HEK293 (cell line): ENCODE measurements at regions not wholly inside any gene's neighbourhood (a gene's known extent, or its start where the extent isn't known, plus 50 kb on each side); places are given as distances from the start of the nearest gene placed in this dataset.

Experiments
- CTCF ChIA-PET: fragments of 350-600 bp; formaldehyde crosslinking; extraction: SDS; loops from one replicate; lab custom pipeline; 2021; ENCODE audit warnings: antibody characterized with exemption; lab: Yijun Ruan, JAX
- POLR2A ChIA-PET: fragments of 300-600 bp; formaldehyde crosslinking; extraction: SDS; loops from one replicate; lab custom pipeline; 2020; ENCODE audit warnings: antibody characterized with exemption, inconsistent platforms; lab: Yijun Ruan, JAX
- H3K27ac ChIP-seq: fragments of 200-500 bp; sonication (Bioruptor generic); 2 replicates; pipeline ENCODE4 v1.5.1; 2014; ENCODE audit warnings: low read depth, low read length, control low read depth, inconsistent platforms; ENCODE audit errors: extremely low read depth
- H3K36me3 ChIP-seq, 2 experiments: fragments of 200-500 bp in 1 of 2; sonication (Bioruptor generic) in 1 of 2; 1 replicate in 1 of 2; 2 replicates in 1 of 2; pipeline ENCODE4 v1.5.1; 2014 to 2017; ENCODE audit warnings: inconsistent platforms in 2 of 2, low read length in 2 of 2; ENCODE audit not compliant: control insufficient read depth in 2 of 2, insufficient read depth in 1 of 2
- H3K4me1 ChIP-seq: fragments of 200-500 bp; sonication (Bioruptor generic); 2 replicates; pipeline ENCODE4 v1.5.1; 2014; ENCODE audit warnings: mild to moderate bottlenecking, low read length, inconsistent platforms; ENCODE audit not compliant: control insufficient read depth, insufficient read depth
- H3K4me3 ChIP-seq: 2 replicates; pipeline ENCODE4 v1.5.1; 2011; ENCODE audit warnings: low read depth, mild to moderate bottlenecking, control low read depth, low read length, moderate library complexity
- H3K9me3 ChIP-seq: fragments of 200-500 bp; sonication (Bioruptor generic); 2 replicates; pipeline ENCODE4 v1.5.1; 2014; ENCODE audit warnings: low read depth, low read length, inconsistent platforms; ENCODE audit not compliant: control insufficient read depth, insufficient read depth
- EGR2 ChIP-seq: fragments of 450-650 bp; formaldehyde crosslinking; IDR thresholded peaks from 2 replicates; pipeline ENCODE4 v1.5.1; 2016; ENCODE audit warnings: low read depth, missing biosample characterization, missing genetic modification characterization
- GLI2 ChIP-seq: fragments of 450-650 bp; formaldehyde crosslinking; IDR thresholded peaks from 2 replicates; pipeline ENCODE4; 2017; ENCODE audit warnings: missing biosample characterization, missing genetic modification characterization, low read depth, borderline replicate concordance
- HOXD13 ChIP-seq: sonication (generic); formaldehyde crosslinking; IDR thresholded peaks from 2 replicates; pipeline ENCODE4 v1.8.0; 2022; ENCODE audit warnings: missing genetic modification reagents, borderline replicate concordance
- KLF8 ChIP-seq: fragments of 450-650 bp; formaldehyde crosslinking; IDR thresholded peaks from 2 replicates; pipeline ENCODE4 v1.5.1; 2016; ENCODE audit warnings: missing biosample characterization, missing genetic modification characterization
- MYNN ChIP-seq: fragments of 450-650 bp; formaldehyde crosslinking; IDR thresholded peaks from 2 replicates; pipeline ENCODE4 v1.5.1; 2016; ENCODE audit warnings: missing biosample characterization, missing genetic modification characterization, borderline replicate concordance
- REPIN1 ChIP-seq: fragments of 450-650 bp; formaldehyde crosslinking; IDR thresholded peaks from 2 replicates; pipeline ENCODE4 v1.5.1; 2017; ENCODE audit warnings: missing biosample characterization, missing genetic modification characterization, low read depth
- SCRT2 ChIP-seq: fragments of 450-650 bp; formaldehyde crosslinking; IDR thresholded peaks from 2 replicates; pipeline ENCODE4 v1.5.1; 2016; ENCODE audit warnings: missing biosample characterization, missing genetic modification characterization
- SP7 ChIP-seq: fragments of 450-650 bp; formaldehyde crosslinking; IDR thresholded peaks from 2 replicates; pipeline ENCODE4 v1.5.1; 2016; ENCODE audit warnings: missing biosample characterization, missing genetic modification characterization
- ZNF175 ChIP-seq: fragments of 450-650 bp; formaldehyde crosslinking; IDR thresholded peaks from 2 replicates; pipeline ENCODE4 v1.5.1; 2016; ENCODE audit warnings: missing biosample characterization, missing genetic modification characterization
- ZNF266 ChIP-seq: fragments of 450-650 bp; formaldehyde crosslinking; IDR thresholded peaks from 2 replicates; pipeline ENCODE4 v1.5.1; 2016; ENCODE audit warnings: missing biosample characterization, missing genetic modification characterization, low read depth
- ZNF274 ChIP-seq, 2 experiments: fragments of 200-500 bp in 1 of 2; fragments of 450-650 bp in 1 of 2; sonication (Bioruptor generic) in 1 of 2; formaldehyde crosslinking in 1 of 2; IDR thresholded peaks; 2 replicates each; pipeline versions ENCODE4 v1.5.1 to v1.6.1; 2014 to 2016; ENCODE audit warnings: borderline replicate concordance in 1 of 2, inconsistent platforms in 1 of 2, low read length in 1 of 2, missing biosample characterization in 1 of 2, missing genetic modification characterization in 1 of 2
- ZNF404 ChIP-seq: fragments of 450-650 bp; formaldehyde crosslinking; IDR thresholded peaks from 2 replicates; pipeline ENCODE4 v1.5.1; 2017; ENCODE audit warnings: missing biosample characterization, missing genetic modification characterization
- ZNF426 ChIP-seq: fragments of 450-650 bp; formaldehyde crosslinking; IDR thresholded peaks from 2 replicates; pipeline ENCODE4 v1.5.1; 2017; ENCODE audit warnings: missing biosample characterization, missing genetic modification characterization, mild to moderate bottlenecking, inconsistent platforms, moderate library complexity
- ZNF433 ChIP-seq: fragments of 450-650 bp; formaldehyde crosslinking; IDR thresholded peaks from 2 replicates; pipeline ENCODE4 v1.5.1; 2016; ENCODE audit warnings: missing biosample characterization, missing genetic modification characterization, low read depth
- ZNF548 ChIP-seq: fragments of 450-650 bp; formaldehyde crosslinking; IDR thresholded peaks from 2 replicates; pipeline ENCODE4 v1.5.1; 2016; ENCODE audit warnings: missing biosample characterization, missing genetic modification characterization
- ZNF549 ChIP-seq: fragments of 450-650 bp; IDR thresholded peaks from 2 replicates; pipeline ENCODE4 v1.5.1; 2018; ENCODE audit warnings: missing biosample characterization, missing genetic modification characterization, mild to moderate bottlenecking, inconsistent platforms, moderate library complexity
- ZNF624 ChIP-seq: fragments of 450-650 bp; formaldehyde crosslinking; IDR thresholded peaks from 2 replicates; pipeline ENCODE4 v1.5.1; 2017; ENCODE audit warnings: missing biosample characterization, missing genetic modification characterization
- ZNF660 ChIP-seq: fragments of 450-650 bp; IDR thresholded peaks from 2 replicates; pipeline ENCODE4 v1.5.1; 2018; ENCODE audit warnings: missing biosample characterization, mild to moderate bottlenecking, missing genetic modification characterization
- ZNF701 ChIP-seq: fragments of 450-650 bp; formaldehyde crosslinking; IDR thresholded peaks from 2 replicates; pipeline ENCODE4 v1.5.1; 2016; ENCODE audit warnings: missing biosample characterization, missing genetic modification characterization
- ZNF785 ChIP-seq: fragments of 450-650 bp; formaldehyde crosslinking; IDR thresholded peaks from 2 replicates; pipeline ENCODE4 v1.5.1; 2016; ENCODE audit warnings: missing biosample characterization, missing genetic modification characterization
- ZNF791 ChIP-seq: fragments of 450-650 bp; formaldehyde crosslinking; IDR thresholded peaks from 2 replicates; pipeline ENCODE4 v1.5.1; 2016; ENCODE audit warnings: missing biosample characterization, missing genetic modification characterization
- ZNF792 ChIP-seq: fragments of 450-650 bp; formaldehyde crosslinking; IDR thresholded peaks from 2 replicates; pipeline ENCODE4 v1.5.1; 2016; ENCODE audit warnings: missing biosample characterization, missing genetic modification characterization
- ZNF837 ChIP-seq: fragments of 450-650 bp; formaldehyde crosslinking; IDR thresholded peaks from 2 replicates; pipeline ENCODE4 v1.5.1; 2016; ENCODE audit warnings: missing biosample characterization, missing genetic modification characterization
- ZNF843 ChIP-seq: fragments of 450-650 bp; formaldehyde crosslinking; IDR thresholded peaks from 2 replicates; pipeline ENCODE4 v1.5.1; 2016; ENCODE audit warnings: missing biosample characterization, missing genetic modification characterization
- TF ChIP-seq, protein P1 (sequence below): fragments of 450-650 bp; formaldehyde crosslinking; IDR thresholded peaks from 2 replicates; pipeline ENCODE4 v1.5.1; 2016; ENCODE audit warnings: missing biosample characterization, missing genetic modification characterization
- TF ChIP-seq, protein P2 (sequence below): fragments of 450-650 bp; formaldehyde crosslinking; IDR thresholded peaks from 2 replicates; pipeline ENCODE4 v1.5.1; 2016; ENCODE audit warnings: missing biosample characterization, missing genetic modification characterization
- TF ChIP-seq, protein P3 (sequence below): fragments of 450-650 bp; formaldehyde crosslinking; IDR thresholded peaks from 2 replicates; pipeline ENCODE4 v1.5.1; 2017; ENCODE audit warnings: missing biosample characterization, missing genetic modification characterization
- TF ChIP-seq, protein P4 (sequence below): fragments of 450-650 bp; formaldehyde crosslinking; IDR thresholded peaks from 2 replicates; pipeline ENCODE4 v1.5.1; 2016; ENCODE audit warnings: missing biosample characterization, missing genetic modification characterization

GRCh38 chr3:96491868-96492267, 322.5 kb upstream of the EPHA6 start:
- Histone ChIP-seq H3K36me3 (no peaks in the 10 kb centered on the region), H3K27ac (no peak overlapping the region), H3K9me3 (no peaks in the 10 kb centered on the region)
- POLR2A ChIA-PET, result no interaction called here
- TF ChIP-seq SCRT2 (no peak), ZNF624 (tag by site-specific recombination) (no peak), KLF8 (tag by site-specific recombination) (no peak), ZNF660 (no peak), ZNF785 (tag by site-specific recombination) (no peak), ZNF433 (tag by site-specific recombination) (no peak), ZNF837 (tag by site-specific recombination) (no peak)
- TF ChIP-seq, protein P1, sequence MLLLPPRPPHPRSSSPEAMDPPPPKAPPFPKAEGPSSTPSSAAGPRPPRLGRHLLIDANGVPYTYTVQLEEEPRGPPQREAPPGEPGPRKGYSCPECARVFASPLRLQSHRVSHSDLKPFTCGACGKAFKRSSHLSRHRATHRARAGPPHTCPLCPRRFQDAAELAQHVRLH (tag by site-specific recombination), result no peak
- TF ChIP-seq, protein P2, sequence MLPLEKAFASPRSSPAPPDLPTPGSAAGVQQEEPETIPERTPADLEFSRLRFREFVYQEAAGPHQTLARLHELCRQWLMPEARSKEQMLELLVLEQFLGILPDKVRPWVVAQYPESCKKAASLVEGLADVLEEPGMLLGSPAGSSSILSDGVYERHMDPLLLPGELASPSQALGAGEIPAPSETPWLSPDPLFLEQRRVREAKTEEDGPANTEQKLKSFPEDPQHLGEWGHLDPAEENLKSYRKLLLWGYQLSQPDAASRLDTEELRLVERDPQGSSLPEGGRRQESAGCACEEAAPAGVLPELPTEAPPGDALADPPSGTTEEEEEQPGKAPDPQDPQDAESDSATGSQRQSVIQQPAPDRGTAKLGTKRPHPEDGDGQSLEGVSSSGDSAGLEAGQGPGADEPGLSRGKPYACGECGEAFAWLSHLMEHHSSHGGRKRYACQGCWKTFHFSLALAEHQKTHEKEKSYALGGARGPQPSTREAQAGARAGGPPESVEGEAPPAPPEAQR (tag by site-specific recombination), result no peak
- TF ChIP-seq, all 188 proteins: peak for 0
- H3K4me3 ChIP-seq, result no peak overlapping the region
- CTCF ChIA-PET, result no interaction called here
- no peaks in the 10 kb centered on the region for H3K4me1 ChIP-seq

DNA sequence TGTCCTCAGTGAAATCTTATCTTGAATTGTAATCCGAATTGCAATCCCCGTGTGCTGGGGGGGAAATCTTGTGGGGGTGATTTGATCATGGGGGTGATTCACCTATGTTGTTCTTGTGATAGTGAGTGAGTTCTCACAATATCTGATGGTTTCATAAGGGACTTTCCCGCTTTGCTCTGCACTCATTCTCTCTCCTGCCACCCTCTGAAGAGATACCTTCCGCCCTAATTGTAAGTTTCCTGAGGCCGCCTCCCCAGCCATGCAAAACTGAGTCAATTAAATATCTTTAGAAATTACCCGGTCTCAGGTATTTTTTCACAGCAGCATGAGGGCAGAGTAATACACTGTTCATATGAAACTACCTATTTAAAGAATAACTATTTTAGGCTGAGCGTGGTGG, 304.1 kb upstream of the EPHA6 start:
- Histone ChIP-seq H3K9me3 (no peaks in the 10 kb centered on the region), H3K4me1 (no peaks in the 10 kb centered on the region), H3K27ac (no peak overlapping the region), H3K4me3 (no peak overlapping the region), H3K36me3 (no peaks in the 10 kb centered on the region)
- no peak for TF ChIP-seq EGR2
- TF ChIP-seq ZNF843 (tag by site-specific recombination), result no peak
- TF ChIP-seq SP7 (tag by site-specific recombination), result no peak
- TF ChIP-seq, protein P3, sequence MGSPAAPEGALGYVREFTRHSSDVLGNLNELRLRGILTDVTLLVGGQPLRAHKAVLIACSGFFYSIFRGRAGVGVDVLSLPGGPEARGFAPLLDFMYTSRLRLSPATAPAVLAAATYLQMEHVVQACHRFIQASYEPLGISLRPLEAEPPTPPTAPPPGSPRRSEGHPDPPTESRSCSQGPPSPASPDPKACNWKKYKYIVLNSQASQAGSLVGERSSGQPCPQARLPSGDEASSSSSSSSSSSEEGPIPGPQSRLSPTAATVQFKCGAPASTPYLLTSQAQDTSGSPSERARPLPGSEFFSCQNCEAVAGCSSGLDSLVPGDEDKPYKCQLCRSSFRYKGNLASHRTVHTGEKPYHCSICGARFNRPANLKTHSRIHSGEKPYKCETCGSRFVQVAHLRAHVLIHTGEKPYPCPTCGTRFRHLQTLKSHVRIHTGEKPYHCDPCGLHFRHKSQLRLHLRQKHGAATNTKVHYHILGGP (tag by site-specific recombination), result no peak
- TF ChIP-seq ZNF404 (tag by site-specific recombination), result no peak
- TF ChIP-seq ZNF701 (tag by site-specific recombination), result no peak
- no peak for TF ChIP-seq ZNF175 (tag by site-specific recombination)
- no peak for TF ChIP-seq ZNF274 (IDR thresholded peaks at IDR 0.05; ENCODE audit: low read length)
- no peak for TF ChIP-seq ZNF274 (tag by site-specific recombination; IDR thresholded peaks at IDR 0.05; ENCODE audit: borderline replicate concordance)
- TF ChIP-seq HOXD13 (CRISPR knock-in tag), result no peak
- no peak for TF ChIP-seq ZNF791
- TF ChIP-seq ZNF266 (tag by site-specific recombination), result no peak
- TF ChIP-seq REPIN1 (tag by site-specific recombination), result no peak
- no peak for TF ChIP-seq ZNF426 (tag by site-specific recombination)
- TF ChIP-seq MYNN, result no peak
- TF ChIP-seq, protein P4, sequence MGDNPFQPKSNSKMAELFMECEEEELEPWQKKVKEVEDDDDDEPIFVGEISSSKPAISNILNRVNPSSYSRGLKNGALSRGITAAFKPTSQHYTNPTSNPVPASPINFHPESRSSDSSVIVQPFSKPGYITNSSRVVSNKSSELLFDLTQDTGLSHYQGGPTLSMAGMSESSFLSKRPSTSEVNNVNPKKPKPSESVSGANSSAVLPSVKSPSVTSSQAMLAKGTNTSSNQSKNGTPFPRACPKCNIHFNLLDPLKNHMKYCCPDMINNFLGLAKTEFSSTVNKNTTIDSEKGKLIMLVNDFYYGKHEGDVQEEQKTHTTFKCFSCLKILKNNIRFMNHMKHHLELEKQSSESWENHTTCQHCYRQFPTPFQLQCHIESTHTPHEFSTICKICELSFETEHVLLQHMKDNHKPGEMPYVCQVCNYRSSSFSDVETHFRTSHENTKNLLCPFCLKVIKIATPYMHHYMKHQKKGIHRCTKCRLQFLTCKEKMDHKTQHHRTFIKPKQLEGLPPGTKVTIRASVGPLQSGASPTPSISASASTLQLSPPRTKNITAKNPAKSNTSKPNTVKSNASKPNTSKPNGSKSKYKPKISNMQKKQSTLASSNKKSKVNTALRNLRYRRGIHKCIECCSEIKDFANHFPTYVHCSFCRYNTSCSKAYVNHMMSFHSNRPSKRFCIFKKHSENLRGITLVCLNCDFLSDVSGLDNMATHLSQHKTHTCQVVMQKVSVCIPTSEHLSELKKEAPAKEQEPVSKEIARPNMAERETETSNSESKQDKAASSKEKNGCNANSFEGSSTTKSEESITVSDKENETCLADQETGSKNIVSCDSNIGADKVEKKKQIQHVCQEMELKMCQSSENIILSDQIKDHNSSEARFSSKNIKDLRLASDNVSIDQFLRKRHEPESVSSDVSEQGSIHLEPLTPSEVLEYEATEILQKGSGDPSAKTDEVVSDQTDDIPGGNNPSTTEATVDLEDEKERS (tag by site-specific recombination), result no peak
- no peak for TF ChIP-seq ZNF549 (tag by site-specific recombination)
- no peak for TF ChIP-seq GLI2
- no peak for TF ChIP-seq ZNF792 (tag by site-specific recombination)
- no peak for TF ChIP-seq ZNF548 (tag by site-specific recombination)
- ChIA-PET CTCF (no interaction called here), POLR2A (no interaction called here)
